Left ventricle myocardium superior (tissue), 1 donor: ENCODE measurements at regions not wholly inside any gene's neighbourhood (a gene's known extent, or its start where the extent isn't known, plus 50 kb on each side); places are given as distances from the start of the nearest gene placed in this dataset.

Experiments used
- ATAC-seq: fragments of 200-7000 bp; cut with Tn5 transposase; one replicate; pipeline ENCODE4 v1.9.1; 2020; ENCODE audit warnings: mild to moderate bottlenecking, moderate library complexity
- DNase-seq: peaks from one replicate; pipeline ENCODE4 v3.0.0-alpha.2; 2020
- intact Hi-C: fragments of 100-400 bp; cut with micrococcal nuclease; formaldehyde crosslinking; loops from one replicate; pipeline ENCODE4 v1.11.0; 2022
- donor health status: DM: no; HTN: yes; CAD: no; lungs with severe emphysema.

DNA sequence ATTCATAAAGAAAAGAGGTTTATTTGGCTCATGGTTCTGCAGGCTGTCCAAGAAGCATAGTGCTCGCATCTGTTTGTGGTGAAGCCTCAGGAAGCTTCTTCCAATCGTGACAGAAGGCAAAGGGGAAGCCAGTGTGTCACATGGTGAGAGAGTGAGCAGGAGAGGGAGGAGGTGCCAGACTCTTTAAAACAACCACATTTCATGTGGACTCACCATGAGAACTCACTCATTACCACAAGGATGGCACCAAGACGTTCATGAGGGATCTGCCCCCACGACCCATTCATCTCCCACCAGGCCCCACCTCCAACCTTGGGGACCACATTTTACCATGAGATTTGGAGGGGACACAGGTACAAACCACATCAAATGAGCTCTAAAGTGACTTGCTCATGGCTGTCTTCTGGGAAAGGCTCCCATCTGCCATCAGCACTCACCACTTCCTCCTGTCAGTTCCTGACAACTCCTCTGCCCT is 327.3 kb upstream of the TLE3 start:
- ATAC-seq = no peak
- DNase-seq = no peak
- intact Hi-C loops = no loop called here

DNA sequence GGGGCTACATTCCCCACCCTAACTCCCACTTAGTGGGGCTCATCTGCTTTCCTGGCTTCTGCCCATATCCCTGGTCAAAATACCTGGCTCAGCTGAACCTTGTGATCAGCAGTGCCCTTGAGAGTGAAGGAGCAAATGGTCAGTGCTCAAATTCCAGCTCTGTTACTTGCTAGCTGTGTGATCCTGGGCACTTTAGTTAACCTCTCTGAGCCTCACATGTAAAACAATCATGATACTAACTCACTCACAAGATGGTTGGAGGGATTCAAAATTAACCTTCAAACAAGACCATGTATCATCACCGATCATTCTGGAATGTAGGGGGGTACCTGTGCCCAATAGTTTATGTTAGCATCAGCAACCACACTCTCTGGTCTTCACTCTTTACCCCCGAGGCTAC is 325.6 kb upstream of the TLE3 start:
- no peak for ATAC-seq
- intact Hi-C loops = no loop called here

GRCh38 chr15:70422342-70422741 is 324.6 kb upstream of the TLE3 start:
- intact Hi-C loops = no loop called here
- ATAC-seq (no peak), DNase-seq (no peak)

More for the DNA sequence above, 325.6 kb upstream of the TLE3 start:
- no peak for DNase-seq

GRCh38 chr15:70420948-70421482 is 323.3 kb upstream of the TLE3 start:
- intact Hi-C loops = no loop called here
- no peak for ATAC-seq
- no peak for DNase-seq

DNA sequence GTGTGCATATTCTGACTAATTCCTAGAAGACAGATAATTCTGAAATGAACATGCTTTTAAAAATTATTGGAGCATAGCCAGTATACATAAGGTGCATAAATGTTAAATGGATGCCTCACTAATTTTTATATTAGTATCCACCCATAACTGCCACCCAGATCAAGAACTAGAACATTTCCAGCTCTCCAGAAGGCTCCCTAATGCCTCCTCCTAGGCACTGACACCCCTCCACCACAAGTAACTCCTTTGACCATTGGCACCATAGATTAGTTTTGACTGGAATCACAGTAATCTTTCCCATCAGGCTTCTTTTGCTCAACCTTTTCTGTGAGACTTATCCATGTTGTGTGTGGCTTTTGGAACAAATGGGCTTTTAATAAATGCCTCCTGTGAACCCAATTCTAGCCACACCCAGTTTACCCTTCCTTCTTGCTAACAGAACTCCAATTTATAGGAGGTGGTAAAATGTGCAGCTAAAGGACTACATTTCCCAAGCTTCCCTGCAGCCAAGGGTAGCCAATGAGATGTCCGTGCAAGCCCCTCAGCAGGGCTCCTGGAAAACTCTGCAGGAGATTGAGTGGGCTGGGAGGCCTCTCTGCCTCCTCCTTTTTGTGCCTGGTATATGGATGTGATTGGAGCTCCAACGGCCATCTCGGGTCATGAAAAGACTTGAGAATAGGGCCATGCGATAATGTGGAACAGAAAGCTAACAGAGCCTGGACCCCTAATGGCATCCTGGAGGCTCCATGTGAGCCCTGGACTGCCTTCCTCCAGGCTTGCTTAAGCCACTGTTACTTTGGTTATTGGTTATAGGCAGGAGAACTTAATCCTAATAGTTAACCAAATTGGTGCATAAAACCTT is 322.6 kb upstream of the TLE3 start:
- intact Hi-C loops = no loop called here
- ATAC-seq (no peak), DNase-seq (no peak)

DNA sequence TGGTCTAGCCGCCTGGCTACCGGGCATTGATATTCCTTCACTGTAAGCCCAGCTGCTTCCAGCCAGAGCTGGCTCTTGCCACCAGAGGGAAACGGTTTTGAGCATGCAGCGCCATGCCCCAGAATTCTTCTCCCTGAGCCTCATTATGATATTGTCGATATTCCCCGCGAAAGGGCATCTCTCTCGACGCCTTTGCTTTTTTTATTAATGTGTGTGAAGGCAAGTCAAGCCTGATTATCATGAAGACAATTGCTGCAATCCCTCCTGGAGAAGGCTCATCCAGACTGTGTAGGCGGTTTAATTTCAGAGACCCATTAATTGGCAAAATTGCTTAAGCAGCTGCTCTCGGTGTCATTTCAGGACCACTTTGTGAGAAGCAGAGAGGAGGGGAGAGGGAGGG is 321.2 kb upstream of the TLE3 start:
- DNase-seq (no peak), ATAC-seq (no peak)
- intact Hi-C loops = no loop called here

DNA sequence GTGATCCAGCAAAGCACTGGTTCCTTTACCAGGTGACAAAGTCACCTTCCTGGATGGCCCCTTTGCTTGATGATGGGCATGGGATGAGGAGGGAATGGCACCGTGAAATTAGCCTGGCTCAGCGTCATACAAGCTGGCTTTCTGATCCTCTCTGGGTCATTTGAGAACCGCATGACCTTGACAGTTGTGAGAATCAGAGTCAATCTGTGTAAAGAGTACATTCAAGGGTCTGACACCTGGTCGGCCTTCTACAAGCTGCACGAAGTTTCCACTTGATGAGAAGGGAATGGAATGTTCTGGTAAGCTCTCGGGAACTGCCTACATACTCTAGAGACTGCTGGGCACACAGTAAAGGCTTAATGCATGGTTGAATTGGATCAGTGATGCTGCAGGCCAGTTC is 319.8 kb upstream of the TLE3 start:
- DNase-seq = no peak
- ATAC-seq = no peak
- intact Hi-C loops = no loop called here

GRCh38 chr15:70416829-70417228 is 319.1 kb upstream of the TLE3 start:
- intact Hi-C loops = no loop called here
- ATAC-seq (no peak), DNase-seq (no peak)

- intact Hi-C loops = no loop called here
- DNase-seq (no peak), ATAC-seq (no peak)
Observed at GRCh38 chr15:70415398-70415797, 317.7 kb upstream of the TLE3 start.

DNA sequence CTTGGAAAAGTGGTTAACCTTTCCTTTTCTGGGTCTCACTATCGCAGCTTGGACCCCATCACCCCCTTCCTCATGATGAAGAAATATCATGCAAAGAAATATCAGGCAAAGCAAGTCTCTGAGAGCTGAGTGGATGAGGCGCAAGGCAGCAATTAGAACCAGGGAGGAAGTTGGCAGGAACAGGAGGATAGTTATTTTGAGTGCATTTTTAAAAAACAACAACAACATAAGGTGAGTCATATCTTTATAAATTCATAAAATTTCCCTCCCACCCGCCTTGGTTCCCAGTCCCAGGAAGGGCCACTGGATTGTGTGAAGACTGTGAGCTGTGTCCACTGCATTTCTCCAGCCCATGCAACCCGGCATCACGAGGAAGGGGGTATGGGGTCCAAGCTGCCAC is 316.9 kb upstream of the TLE3 start:
- intact Hi-C loops = no loop called here
- DNase-seq = no peak

DNA sequence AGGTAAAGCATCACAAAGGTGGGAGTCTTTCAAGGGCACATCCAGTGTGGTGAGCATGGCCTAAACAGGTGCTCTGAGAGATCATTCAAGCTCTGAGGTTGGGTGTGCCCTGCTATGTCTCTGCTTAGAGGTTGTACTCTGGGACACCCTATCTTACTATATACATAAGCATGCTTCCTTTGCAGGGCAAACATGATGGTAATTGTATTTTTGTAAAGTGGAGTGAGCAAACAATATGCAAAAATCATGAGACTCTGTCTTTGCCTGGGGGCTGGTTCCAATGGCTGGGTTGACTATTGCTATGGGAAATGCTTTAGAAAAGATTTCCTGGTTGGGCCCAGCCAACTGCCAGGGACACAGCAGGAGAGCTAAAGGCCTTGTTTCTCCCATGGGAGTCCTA is 315.1 kb upstream of the TLE3 start:
- ATAC-seq (no peak), DNase-seq (no peak)
- intact Hi-C loops = no loop called here

More for the DNA sequence above, 316.9 kb upstream of the TLE3 start:
- no peak for ATAC-seq

DNA sequence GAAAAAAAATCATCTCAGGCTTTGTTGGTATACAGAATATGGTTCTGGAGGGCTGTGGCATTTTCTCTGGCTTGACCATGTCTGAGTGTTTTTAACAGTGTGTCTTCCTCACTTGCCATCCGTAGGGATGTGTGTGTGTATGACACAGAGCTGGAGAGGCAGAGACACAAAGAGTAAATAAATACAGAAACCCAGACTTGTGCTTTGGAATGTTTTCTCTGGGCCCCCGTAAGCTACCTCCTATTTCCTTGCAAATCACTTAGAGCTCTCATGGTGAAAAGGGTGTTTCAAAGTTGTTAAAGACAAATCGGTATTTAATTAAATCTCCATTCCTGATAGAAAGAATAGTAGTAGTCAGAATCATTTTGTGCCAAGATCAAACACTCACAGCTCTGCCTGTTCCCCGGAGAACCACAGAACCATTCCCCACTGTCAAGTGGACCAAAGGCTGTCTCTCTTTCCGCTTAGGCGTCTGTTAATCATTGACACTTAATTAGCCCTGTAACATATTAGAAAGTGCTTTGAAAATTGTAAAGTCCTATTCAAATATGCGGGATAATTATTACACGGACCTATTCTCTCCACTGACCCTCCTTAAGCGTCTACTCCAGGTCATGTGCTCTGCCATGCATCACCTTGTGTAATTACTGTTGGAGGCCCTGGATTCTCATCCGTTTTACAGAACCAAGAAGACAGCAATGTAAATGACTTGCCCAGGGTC is 313.6 kb upstream of the TLE3 start:
- no peak for ATAC-seq
- intact Hi-C loops = no loop called here

DNA sequence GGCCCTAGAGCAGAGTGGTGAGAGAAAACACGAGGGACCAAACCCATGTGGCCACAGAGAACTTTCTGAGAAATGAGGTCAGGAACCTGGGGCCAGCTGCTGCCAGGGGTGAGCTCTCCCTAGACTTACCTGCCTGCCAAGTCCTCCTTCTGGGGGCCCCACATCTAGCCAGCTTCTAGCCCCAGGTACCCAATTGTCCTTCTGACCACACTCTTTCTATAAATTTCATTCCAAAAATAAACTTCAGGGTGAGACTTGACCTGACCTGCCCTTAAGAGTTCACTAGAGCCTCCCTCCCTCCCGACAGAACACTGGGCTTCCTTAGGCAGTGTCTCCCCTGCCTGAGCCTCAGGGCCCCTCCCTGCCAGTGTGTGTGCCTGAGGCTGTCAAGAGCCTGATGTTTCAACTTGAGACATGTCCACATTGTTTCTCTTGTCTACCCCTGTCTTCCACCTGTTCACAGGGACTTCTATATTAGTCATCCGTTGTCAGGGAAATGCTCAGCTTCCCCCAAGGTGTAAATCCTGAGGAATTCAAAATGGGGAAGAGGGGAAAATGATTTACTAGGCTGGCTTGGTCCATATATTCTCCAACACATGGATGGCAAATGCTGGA is 312.8 kb upstream of the TLE3 start:
- DNase-seq = no peak
- no peak for ATAC-seq
- intact Hi-C loops = no loop called here

More for the DNA sequence above, 313.6 kb upstream of the TLE3 start:
- DNase-seq = no peak

DNA sequence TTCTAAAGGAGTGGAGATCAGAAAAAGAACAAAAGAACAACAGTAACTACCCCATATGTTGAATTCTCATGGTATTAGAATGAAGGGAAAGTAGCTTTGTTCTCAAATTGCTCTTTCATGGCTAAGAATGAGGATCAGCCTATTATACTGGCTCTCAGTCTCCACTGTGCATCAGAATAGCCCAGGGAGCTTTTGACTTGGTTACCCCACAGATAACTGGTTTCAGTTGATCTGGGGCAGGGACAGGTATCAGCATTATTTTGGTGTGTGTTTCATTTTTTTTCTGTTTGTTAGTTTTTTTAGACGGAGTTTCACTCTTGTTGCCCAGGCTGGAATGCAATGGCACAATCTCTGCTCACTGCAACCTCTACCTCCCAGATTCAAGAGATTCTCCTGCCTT is 311.7 kb upstream of the TLE3 start:
- ATAC-seq = no peak
- intact Hi-C loops = no loop called here
- DNase-seq = no peak

- DNase-seq (no peak), ATAC-seq (no peak)
- intact Hi-C loops = no loop called here
Observed at GRCh38 chr15:70407955-70408354, 310.2 kb upstream of the TLE3 start.

DNA sequence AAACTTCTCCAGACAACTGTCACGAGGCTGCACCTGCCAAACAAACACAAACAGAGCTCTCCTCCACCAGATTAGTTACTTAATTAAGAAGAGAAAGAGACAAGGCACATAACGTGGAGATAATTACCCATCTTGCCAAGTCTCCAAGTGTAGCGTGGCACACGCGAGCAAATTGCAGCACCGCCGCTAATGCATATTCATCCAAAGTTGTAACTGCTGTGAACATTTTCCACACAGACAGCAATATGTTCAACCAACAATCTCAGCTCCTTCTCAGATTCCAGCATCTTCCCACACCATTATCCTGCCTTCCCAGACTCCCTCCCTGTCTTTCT is 309.6 kb upstream of the TLE3 start:
- intact Hi-C loops = no loop called here
- no peak for DNase-seq
- ATAC-seq = no peak

DNA sequence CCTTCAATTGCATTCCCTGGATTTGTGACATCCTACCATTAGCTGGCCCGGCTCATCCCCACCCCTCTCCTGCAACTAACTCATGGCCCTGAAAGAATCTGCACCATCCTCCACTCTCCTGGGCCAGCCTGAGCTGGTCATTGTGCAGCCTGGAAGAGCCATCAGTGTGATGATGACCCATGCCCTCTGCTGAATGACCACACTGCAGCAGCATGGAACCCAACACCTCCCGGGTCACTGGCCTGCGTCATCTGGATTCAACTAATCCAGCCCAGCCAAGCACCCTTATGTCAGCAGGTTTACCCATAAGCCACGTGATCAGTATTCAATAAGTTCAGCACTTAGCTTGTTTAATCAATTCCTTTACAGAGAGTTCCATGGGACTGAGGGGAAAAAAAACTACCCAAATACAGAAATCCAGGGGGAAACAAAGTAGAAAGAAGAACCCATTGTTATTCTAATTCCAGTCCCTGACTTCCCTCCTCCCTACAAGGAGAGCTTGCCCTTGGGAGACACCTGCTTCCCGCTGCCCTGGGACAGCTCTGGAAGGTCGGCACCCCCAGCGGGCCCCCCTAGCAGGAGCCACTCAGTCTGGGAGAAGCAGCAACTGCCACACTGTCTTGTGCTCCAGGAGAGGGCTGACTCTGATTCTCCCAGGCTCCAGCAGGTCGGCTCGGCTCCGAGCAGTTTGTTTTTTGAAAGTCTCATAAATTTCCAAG is 309.1 kb upstream of the TLE3 start:
- DNase-seq (no peak), ATAC-seq (no peak)
- intact Hi-C loops = no loop called here

DNA sequence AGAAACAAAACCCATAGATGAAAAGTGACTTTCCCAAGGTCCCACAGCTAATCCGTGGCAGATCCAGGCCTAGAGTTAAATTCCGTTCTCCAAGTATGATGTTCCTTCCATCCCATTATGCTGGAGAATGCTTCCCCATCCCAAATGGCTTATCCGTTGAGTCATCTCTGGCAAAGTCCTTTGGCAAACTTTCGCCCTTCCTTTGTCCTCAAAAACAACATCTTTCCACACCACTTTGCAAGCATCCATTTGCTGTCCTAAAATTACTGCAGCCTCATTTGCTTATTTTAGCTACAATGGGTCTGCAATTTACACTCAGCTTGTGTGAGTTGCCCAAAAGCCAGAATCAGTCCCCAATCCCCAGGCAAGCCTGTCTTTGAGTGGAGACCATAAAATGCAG is 304.0 kb upstream of the TLE3 start:
- DNase-seq = no peak
- ATAC-seq = peak; percentile 67
- intact Hi-C loops = no loop called here

DNA sequence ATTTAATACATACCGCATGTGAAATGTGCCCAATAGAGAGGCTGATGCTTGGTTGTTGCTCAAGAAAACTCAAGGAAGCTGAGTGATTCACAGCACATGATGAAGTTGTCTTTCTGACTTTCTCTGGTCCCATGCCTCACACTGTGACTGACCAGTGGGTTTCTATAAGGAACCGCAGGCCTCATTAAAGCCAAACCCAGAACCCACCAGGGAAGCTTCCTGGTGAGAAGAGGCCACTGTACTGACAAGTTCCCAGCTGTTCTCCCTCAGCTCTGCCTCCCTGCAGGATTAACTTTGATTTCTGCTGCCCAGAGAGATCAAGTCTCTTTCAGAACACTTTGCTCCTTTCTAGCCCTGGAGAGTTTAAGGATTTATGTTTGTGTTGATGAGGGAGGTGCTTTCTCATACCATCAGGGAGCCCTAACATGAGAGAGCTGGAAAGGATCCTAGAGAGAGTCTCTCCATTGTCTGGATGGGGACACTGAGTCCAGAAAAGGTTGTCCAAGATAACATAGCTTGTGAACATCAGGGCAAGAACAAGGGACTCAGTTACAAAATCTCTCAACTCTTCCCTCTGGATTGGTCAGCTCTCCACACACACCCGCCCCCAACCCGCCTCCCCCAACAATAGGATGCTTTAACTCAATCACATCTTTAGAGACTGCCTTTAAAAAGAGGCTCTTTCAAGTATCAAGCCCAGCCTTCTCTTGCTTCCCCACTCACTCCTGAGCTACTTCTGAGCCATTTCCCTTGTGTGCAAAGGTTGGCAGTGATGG is 303.2 kb upstream of the TLE3 start:
- intact Hi-C loops = no loop called here
- DNase-seq (no peak), ATAC-seq (peak; percentile 73)
